Fibroblast of skin of back (primary cell): ENCODE measurements at regions not wholly inside any gene's neighbourhood (a gene's known extent, or its start where the extent isn't known, plus 50 kb on each side); places are given as distances from the start of the nearest gene placed in this dataset.
"Not testable (repeated sequence)": the region's sequence is repeated elsewhere in the genome, so short reads cannot be mapped to it uniquely, and the experiment has no call there.

ENCODE experiments used
- DNase-seq: peaks from one replicate; pipeline ENCODE4 v3.0.0-alpha.2; 2013

GRCh38 chr9:102497709-102498108 is 497.4 kb upstream of the CYLC2 start:
- DNase-seq, result no peak

GRCh38 chr9:102486976-102487375 is 508.2 kb upstream of the CYLC2 start:
- DNase-seq, result not testable (repeated sequence)

GRCh38 chr9:102483651-102484050 is 511.5 kb upstream of the CYLC2 start:
- DNase-seq, result no peak

- no peak for DNase-seq
Measured at GRCh38 chr9:102482776-102483175, 512.4 kb upstream of the CYLC2 start.

- DNase-seq, result peak; percentile 86
Measured at GRCh38 chr9:102479191-102479590, 515.9 kb upstream of the CYLC2 start.

GRCh38 chr9:102474357-102474756 is 520.8 kb upstream of the CYLC2 start:
- DNase-seq, result no peak

GRCh38 chr9:102469430-102469829 is 525.7 kb upstream of the CYLC2 start:
- DNase-seq, result not testable (repeated sequence)

GRCh38 chr9:102461156-102461819 is 533.8 kb upstream of the CYLC2 start:
- DNase-seq, result peak; percentile 76

GRCh38 chr9:102459828-102460227 is 535.3 kb upstream of the CYLC2 start:
- DNase-seq, result no peak

- peak; percentile 49 for DNase-seq
Measured at GRCh38 chr9:102456562-102456961, 538.6 kb upstream of the CYLC2 start.

GRCh38 chr9:102445906-102446305 is 549.2 kb upstream of the CYLC2 start:
- DNase-seq, result no peak

GRCh38 chr9:102445181-102445747 is 549.9 kb upstream of the CYLC2 start:
- no peak for DNase-seq

GRCh38 chr9:102439583-102439982 is 555.5 kb upstream of the CYLC2 start:
- DNase-seq, result no peak

- not testable (repeated sequence) for DNase-seq
Measured at GRCh38 chr9:102436599-102436998, 558.5 kb upstream of the CYLC2 start.

- no peak for DNase-seq
Measured at GRCh38 chr9:102435427-102435826, 559.7 kb upstream of the CYLC2 start.

- no peak for DNase-seq
Measured at GRCh38 chr9:102434545-102434944, 560.6 kb upstream of the CYLC2 start.

- DNase-seq, result peak; percentile 1
Measured at GRCh38 chr9:102428305-102428704, 566.8 kb upstream of the CYLC2 start.

- not testable (repeated sequence) for DNase-seq
Measured at GRCh38 chr9:102416251-102416650, 578.9 kb upstream of the CYLC2 start.

- peak; percentile 3 for DNase-seq
Measured at GRCh38 chr9:102405218-102405867, 589.8 kb upstream of the CYLC2 start.

- DNase-seq, result no peak
Measured at GRCh38 chr9:102403514-102403913, 591.6 kb upstream of the CYLC2 start.

GRCh38 chr9:102398205-102398604 is 596.9 kb upstream of the CYLC2 start:
- DNase-seq, result no peak

GRCh38 chr9:102385620-102386019 is 609.5 kb upstream of the CYLC2 start:
- not testable (repeated sequence) for DNase-seq

- no peak for DNase-seq
Measured at GRCh38 chr9:102362470-102363132, 624.2 kb upstream of the GRIN3A start.

GRCh38 chr9:102360846-102361245 is 622.4 kb upstream of the GRIN3A start:
- DNase-seq, result no peak
